Psoas muscle (tissue), 7 donors: ENCODE measurements at regions not wholly inside any gene's neighbourhood (a gene's known extent, or its start where the extent isn't known, plus 50 kb on each side); places are given as distances from the start of the nearest gene placed in this dataset.

ENCODE experiments used
- ATAC-seq, 4 donors: fragments of 200-7000 bp; cut with Tn5 transposase; one replicate each; pipeline ENCODE4 v1.9.1; 2020; ENCODE audit warnings: moderate library complexity in 3 of 4, mild to moderate bottlenecking in 2 of 4
- DNase-seq, 2 donors: peaks; one replicate each; pipeline ENCODE4 v3.0.0-alpha.2; 2020
- H3K27ac ChIP-seq: fragments of 200-600 bp; one replicate; pipeline ENCODE4 v1.8.0; 2022
- H3K27me3 ChIP-seq, 3 donors: fragments of 200-600 bp in 1 of 3; one replicate each; pipeline versions ENCODE4 v1.6.1 to v1.8.0; 2013 to 2022; ENCODE audit warnings: low read length in 2 of 3, mild to moderate bottlenecking in 2 of 3, moderate library complexity in 1 of 3; ENCODE audit not compliant: insufficient read depth in 3 of 3
- H3K36me3 ChIP-seq, 2 donors: fragments of 200-600 bp in 1 of 2; one replicate each; pipeline versions ENCODE4 v1.6.1 to v1.8.0; 2013 to 2022; ENCODE audit warnings: low read depth in 1 of 2, mild to moderate bottlenecking in 1 of 2, moderate library complexity in 1 of 2; ENCODE audit not compliant: insufficient read depth in 1 of 2
- H3K4me1 ChIP-seq: fragments of 200-600 bp; one replicate; pipeline ENCODE4 v1.8.0; 2022
- H3K4me3 ChIP-seq: fragments of 200-600 bp; one replicate; pipeline ENCODE4 v1.8.0; 2022; ENCODE audit warnings: mild to moderate bottlenecking
- H3K9me3 ChIP-seq: fragments of 200-600 bp; one replicate; pipeline ENCODE4 v1.8.0; 2022
- WGBS, 3 donors: extraction: QIAGEN DNeasy Blood & Tissue Kit; methylation state at CpG; one replicate each; pipeline versions ENCODE4 v1.1.6 to v1.1.7; 2013; 5-methylcytosine and 5-hydroxymethylcytosine counted together
- intact Hi-C, 2 donors: fragments of 100-400 bp; cut with DNase I; formaldehyde crosslinking; loops; one replicate each; pipeline versions ENCODE4 v1.11.0 to v1.14.2; 2022
- TF ChIP-seq, protein P1 (sequence below): fragments of 200-600 bp; IDR thresholded peaks from one replicate; pipeline ENCODE4 v1.8.0; 2022; ENCODE audit warnings: antibody characterized with exemption
- donor health status: healthy with polysubstance abuse.
- donor health status: DM: no; HTN: no; CAD: no; lungs with moderate emphysema.
- donor health status: Bipolar disorder and iron deficiency.
- donor health status: healthy.
- donor health status: DM: yes; HTN: yes; CAD: no.
- donor health status: DM: no; HTN: no; CAD: no.
- donor health status: DM: yes; HTN: yes; CAD: no.

DNA sequence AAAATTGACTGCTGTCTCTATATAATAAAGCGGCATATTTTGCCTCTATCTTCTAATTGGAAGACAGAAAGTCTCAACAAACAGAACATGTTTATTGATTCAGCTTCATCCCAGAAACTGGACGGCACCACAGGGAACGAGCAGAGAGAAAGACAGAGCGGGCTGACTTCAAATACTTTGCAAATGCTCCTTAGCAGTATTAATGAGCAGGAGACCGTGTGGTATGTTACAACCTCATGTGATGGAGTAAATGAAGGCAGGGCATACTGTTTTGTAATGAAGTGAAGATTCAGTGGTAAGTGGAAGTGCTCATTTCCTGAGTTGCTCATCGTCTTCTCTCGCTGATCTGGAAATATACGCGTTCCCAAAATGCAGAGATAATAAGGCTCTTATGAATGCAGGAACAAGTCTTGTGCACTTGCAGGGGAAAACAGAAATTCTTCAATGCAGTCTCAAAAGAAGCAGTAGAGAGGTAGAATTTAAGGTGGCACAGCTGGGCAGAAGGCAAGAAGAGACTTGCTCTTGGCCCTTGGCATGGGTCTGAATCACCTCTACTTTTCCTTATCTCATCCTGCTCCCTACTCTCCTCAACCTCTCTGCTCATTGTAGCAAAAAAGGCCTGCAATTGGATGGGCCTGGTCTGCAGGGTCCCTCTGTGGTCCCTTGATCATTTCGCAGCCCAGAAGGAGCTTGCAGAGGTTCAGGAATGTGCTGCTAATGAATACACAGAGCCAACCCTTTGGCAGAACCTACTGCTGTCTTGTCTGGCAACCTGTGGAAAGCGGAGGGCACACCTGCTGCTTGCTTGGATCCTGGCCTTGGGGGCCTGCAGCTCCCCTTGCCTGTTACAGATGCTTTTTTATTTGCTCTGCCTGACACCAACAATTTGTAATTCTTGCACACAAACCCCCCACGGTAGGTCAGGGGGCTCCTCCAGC lies 604.9 kb upstream of the CFAP20DC start:
- Histone ChIP-seq H3K4me3 (no peak overlapping the region), H3K4me1 (no peaks in the 10 kb centered on the region), H3K27me3 (no peaks in the 10 kb centered on the region), H3K9me3 (peaks cover 3% of the 10 kb centered on the region), H3K36me3 (no peaks in the 10 kb centered on the region), H3K27ac (no peak overlapping the region)
- ATAC-seq (no peak), DNase-seq (no peak)
- intact Hi-C loops: no loop called here
- WGBS, 3 donors: 45 to 55% (median 48%) methylated on average over 12 of the region's 12 CpGs
- TF ChIP-seq, protein P1, sequence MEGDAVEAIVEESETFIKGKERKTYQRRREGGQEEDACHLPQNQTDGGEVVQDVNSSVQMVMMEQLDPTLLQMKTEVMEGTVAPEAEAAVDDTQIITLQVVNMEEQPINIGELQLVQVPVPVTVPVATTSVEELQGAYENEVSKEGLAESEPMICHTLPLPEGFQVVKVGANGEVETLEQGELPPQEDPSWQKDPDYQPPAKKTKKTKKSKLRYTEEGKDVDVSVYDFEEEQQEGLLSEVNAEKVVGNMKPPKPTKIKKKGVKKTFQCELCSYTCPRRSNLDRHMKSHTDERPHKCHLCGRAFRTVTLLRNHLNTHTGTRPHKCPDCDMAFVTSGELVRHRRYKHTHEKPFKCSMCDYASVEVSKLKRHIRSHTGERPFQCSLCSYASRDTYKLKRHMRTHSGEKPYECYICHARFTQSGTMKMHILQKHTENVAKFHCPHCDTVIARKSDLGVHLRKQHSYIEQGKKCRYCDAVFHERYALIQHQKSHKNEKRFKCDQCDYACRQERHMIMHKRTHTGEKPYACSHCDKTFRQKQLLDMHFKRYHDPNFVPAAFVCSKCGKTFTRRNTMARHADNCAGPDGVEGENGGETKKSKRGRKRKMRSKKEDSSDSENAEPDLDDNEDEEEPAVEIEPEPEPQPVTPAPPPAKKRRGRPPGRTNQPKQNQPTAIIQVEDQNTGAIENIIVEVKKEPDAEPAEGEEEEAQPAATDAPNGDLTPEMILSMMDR: no peak

DNA sequence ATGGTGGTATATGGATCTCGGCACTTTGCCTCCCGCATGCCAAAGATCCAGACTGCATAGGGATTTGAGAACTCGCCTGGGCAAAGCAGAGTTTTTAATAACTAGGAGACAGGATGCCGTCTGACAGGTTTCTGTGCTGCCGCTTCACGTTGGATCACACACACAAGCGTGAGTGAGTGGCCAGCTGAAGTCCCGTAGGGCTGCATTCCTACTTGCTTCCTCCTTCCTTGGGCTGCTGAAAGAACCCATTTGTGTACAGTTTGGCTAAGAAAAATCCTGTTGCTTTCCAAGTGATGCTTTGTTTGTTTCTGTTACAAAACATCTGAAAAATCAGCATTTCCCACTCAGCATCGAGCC lies 604.3 kb upstream of the CFAP20DC start:
- DNase-seq (peak; percentile 47 to 70), ATAC-seq (peak in 2 of 4 donors; percentile 28 to 59)
- Histone ChIP-seq H3K9me3 (peaks cover 8% of the 10 kb centered on the region), H3K36me3 (no peaks in the 10 kb centered on the region), H3K27ac (no peak overlapping the region), H3K27me3 (no peaks in the 10 kb centered on the region), H3K4me3 (no peak overlapping the region), H3K4me1 (no peaks in the 10 kb centered on the region)
- TF ChIP-seq, protein P1: no peak
- intact Hi-C loops: no loop called here
- WGBS, 3 donors: 19 to 23% (median 21%) methylated on average over 9 of the region's 9 CpGs

DNA sequence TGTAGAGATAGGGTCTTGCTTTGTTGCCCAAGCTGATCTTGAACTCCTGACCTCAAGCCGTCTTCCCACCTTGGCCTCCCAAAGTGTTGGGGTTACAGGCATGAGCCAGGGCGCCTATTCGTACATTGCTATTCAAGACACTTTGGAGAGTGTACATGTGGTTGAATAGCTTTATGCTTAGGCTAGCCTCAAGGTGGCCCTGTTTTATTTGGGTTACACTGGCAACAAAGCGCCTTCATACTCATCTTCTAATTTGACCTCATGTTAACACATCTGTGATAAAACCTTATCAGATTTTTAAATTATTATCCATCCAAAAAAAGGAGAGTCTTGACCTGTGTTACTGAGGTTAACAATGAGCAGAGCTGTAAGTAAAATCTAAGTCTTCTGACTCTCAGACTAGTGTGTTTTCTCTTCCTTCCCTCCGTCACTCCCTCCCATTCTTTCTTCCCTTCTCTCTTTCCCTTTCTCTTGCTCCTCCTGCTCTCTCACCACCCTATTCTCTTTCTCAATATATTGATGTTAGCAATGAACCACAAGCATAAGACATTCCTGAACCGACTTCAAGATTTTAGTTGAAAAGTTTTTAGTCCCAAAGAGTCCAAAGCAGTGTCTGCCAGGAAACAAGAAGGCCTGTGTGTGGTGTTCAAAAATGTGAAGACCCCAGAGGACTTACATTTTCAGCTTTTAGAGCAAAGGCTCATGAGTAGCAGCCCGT lies 603.7 kb upstream of the CFAP20DC start:
- WGBS, 3 donors: 71 to 74% (median 74%) methylated on average over 7 of the region's 7 CpGs
- Histone ChIP-seq H3K4me1 (no peaks in the 10 kb centered on the region), H3K9me3 (peaks cover 10% of the 10 kb centered on the region), H3K27ac (no peak overlapping the region), H3K4me3 (no peak overlapping the region), H3K36me3 (no peaks in the 10 kb centered on the region), H3K27me3 (no peaks in the 10 kb centered on the region)
- TF ChIP-seq, protein P1: no peak
- intact Hi-C loops: no loop called here
- DNase-seq (no peak), ATAC-seq (peak in 1 of 4 donors; percentile 13)

DNA sequence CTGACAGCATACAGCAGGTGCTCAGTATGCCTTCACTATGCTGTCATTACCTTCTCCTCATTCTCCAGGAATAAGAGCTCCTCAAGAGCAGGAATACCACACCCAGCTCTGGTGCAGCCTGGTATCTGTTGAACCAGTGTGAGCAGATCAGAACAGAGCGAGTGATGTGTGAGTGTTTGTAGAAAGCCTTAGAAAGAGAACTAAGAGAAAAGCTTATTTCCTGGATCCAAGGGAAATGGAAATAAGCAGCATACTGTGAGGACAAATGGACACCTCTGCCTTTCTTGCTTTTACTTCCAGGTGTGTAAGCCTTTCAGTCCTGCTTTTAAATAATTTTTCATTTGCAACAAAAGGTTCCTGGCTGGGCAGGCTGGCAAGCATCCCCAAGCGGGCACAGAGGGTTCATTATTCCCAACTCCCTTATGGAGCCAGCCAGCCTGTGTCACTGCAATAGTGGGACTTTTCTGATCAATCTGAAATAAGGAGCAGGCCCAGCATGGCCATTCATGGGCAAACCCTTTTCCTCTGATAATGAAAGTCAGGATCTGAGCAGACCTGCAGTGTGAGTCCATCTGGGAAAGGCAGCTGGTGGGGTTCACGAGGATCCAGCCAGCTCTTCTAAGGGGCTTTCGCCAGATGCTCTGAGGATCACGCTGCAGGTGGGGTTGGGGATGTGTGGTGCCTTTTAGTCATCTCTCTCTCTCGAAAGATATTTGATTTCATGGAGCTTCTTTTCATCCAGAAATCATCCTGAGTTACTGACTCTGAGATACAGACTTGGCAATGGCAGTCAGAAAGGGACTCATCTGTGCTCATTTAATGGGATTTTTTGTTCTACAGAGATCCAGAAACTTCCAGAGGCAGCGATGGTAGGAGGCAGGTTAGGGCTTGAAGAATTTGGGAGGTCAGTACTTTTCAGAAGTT lies 594.9 kb upstream of the CFAP20DC start:
- TF ChIP-seq, protein P1: no peak
- DNase-seq (no peak), ATAC-seq (no peak)
- no peaks in the 10 kb centered on the region for H3K4me1 ChIP-seq
- 47 to 54% (median 51%) methylated on average over 7 of the region's 7 CpGs for WGBS, 3 donors
- intact Hi-C loops: no loop called here
- peaks cover 7% of the 10 kb centered on the region for H3K9me3 ChIP-seq
- H3K27me3 ChIP-seq: peaks cover 0 to 3% (median 0%) of the 10 kb centered on the region in 3 donors
- no peaks in the 10 kb centered on the region for H3K36me3 ChIP-seq
- no peak overlapping the region for H3K4me3 ChIP-seq
- no peak overlapping the region for H3K27ac ChIP-seq
